Right kidney (tissue), 1 donor: ENCODE measurements at regions not wholly inside any gene's neighbourhood (a gene's known extent, or its start where the extent isn't known, plus 50 kb on each side); places are given as distances from the start of the nearest gene placed in this dataset.
"Not testable (repeated sequence)": the region's sequence is repeated elsewhere in the genome, so short reads cannot be mapped to it uniquely, and the experiment has no call there.

ENCODE experiments used
- DNase-seq: peaks from one replicate; pipeline ENCODE4 v3.0.0-alpha.2; 2016

DNA sequence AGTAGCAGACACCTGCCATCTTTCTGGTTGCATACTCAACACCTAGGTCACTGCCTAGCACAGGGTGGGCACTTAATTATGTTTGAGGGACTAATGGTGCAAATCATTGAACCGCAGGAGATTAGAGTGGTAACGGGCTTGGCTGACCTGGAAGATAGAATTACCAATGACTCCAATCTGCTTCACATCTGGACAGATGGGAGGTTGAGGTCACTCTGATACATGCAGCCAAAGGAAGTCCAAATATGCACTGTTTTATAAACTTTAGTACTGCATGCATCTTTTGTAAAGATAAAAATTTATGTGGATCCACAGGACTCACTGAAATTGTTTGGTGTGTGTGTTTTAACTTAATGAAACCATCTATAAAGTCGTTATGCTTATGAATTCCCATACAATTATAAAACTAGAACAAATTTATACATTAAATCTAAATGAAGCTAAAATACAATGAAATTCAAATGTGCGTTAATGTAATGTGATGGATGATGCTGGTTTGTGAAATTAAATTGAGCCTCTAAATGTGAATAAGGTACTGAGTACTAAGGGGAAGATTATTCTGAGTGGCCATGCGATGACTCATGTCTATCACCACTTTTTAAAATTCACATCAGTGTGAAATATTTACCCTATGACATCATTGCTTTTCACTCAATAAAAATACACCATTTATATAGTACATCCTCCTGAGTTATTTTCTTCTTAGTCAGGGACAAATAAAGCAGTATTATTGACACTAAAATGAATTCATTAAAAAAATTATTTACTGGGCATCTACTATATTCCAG is 224.7 kb upstream of the FAM78B start:
- no peak for DNase-seq

DNA sequence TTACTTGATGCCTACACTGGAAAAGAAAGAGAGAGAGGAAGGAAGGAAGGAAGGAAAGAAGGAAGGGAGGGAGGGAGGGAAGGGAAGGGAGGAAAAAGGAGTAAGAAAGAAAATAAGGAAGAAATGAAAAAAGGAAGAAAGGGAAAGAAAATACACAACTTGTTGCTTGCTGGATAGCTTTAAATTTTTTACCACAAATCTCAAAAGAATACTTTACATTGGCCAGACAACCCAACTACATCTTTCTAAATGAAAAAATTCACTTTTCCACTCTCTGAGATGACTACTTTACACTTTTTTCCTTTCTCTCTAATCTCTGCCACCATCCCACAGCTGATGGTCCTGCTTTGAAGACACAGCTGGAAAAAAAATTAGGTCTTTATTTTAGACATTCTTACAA is 228.9 kb upstream of the FAM78B start:
- DNase-seq: no peak

DNA sequence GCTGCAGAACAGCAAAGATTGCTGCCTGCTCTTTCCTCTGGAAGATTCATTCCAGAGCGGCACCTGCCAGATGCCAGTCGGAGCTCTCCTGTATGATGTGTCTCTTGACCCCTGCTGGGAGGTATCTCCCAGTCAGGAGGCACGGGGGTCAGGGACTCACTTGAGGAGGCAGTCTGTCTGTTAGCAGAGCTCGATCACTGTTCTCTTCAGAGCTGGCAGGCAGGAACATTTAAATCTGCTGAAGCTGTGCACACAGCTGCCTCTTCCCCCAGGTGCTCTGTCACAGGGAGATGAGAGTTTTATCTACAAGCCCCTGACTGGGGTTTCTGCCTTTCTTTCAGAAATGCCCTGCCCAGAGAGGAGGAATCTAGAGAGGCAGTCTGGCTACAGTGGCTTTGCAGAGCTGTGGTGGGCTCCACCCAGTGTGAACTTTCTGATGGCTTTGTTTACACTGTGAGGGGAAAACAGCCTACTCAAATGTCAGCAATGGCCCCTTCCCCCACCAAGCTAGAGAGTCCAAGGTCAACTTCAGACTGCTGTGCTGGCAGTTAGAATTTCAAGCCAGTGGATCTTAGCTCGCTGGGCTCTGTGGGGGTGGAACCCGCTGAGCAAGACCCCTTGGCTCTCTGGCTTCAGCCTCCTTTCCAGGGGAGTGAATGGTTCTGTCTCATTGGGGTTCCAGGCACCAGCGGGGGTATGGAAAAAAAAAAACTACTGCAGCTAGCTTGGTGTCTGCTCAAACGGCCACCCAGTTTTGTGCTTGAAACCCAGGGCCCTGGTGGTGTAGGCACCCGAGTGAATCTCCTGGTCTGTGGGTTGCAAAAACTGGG is 242.7 kb upstream of the FAM78B start:
- peak; percentile 4 for DNase-seq

DNA sequence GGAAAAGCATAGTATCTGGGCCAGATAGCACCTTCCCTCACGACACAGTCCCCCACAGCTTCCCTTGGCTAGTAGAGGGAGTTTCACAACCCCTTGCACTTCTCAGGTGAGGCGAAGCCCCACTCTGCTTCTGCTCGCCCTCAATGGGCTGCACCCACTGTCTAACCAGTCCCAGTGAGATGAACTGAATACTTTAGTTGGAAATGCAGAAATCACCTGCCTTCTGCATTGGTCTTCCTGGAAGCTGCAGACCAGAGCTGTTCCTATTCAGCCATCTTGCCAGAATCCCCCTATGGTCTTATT is 243.2 kb upstream of the FAM78B start:
- no peak for DNase-seq

DNA sequence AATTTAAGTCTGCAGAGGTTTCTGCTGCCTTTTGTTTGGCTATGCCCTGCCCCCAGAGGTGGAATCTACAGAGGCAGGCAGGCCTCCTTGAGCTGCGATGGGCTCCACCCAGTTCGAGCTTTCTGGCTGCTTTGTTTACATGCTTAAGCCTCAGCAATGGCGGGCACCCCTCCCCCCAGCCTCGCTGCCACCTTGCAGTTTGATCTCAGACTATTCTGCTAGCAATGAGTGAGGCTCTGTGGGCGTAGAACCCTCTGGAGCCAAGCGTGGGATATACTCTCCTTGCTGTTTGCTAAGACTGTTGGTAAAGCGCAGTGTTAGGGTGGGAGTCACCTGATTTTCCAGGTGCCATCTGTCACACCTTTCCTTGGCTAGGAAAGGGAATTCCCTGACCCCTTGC is 250.0 kb upstream of the FAM78B start:
- not testable (repeated sequence) for DNase-seq

DNA sequence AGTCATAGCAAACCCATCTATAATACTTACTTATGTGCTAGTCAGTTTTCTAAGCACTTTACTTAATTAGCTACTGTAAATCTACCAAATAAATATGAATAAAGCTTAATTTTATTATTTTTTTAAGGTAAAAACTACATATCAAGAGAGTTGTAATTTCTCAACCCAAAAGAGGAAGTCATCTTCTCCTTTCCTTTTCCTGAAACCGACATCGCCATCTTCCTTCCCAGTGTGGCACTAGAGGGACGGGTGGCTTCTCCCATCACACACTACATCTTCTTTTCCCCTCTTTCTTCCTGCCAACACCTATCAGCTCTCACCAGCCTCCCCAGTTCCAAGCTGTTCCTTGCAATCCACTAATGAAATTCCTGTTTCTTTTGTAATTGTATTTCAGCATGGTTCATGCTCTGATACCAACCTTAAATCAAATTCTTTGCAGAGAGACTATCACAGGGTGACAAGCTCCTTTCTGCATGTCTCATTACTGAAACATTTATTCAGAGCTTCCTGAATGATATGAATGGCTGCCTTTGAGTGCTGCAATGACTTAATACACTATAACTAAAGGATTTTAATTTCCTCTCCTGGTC is 251.6 kb upstream of the FAM78B start:
- no peak for DNase-seq

DNA sequence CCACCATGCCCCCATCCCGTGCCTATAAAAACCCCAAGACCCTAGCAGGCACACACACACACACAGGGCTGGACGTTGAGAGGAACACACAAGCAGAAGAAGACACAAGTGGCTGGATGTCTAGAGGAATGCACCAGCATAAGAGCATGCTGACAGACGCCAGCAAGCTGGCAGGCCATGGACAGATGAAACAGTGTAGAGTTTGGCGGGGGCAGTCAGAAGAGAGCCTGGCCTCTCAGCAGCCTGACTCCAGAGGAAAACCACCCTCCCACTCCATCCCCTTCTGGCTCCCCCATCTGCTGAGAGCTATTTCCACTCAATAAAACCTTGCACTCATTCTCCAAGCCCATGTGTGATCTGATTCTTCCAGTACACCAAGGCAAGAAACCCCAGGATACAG is 255.8 kb upstream of the FAM78B start:
- not testable (repeated sequence) for DNase-seq

DNA sequence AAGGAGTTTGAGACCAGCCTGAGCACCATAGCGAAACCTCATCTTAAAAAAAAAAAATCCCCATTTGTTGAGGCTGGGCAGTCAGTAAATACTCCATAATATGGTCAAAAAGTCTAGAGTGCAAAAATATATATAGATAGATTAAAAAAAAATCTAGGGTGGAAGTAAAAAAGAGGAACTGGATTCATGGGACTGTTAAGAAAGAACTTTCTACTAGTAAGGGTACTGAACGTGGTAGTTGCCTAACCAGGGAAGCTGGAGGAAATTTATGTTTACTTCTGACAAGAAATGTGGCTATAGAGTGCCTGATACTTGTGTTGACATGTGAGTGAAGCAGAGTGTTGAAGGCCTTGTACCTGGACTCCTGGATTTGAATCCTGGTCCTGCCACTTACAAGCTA is 265.9 kb upstream of the FAM78B start:
- no peak for DNase-seq

DNA sequence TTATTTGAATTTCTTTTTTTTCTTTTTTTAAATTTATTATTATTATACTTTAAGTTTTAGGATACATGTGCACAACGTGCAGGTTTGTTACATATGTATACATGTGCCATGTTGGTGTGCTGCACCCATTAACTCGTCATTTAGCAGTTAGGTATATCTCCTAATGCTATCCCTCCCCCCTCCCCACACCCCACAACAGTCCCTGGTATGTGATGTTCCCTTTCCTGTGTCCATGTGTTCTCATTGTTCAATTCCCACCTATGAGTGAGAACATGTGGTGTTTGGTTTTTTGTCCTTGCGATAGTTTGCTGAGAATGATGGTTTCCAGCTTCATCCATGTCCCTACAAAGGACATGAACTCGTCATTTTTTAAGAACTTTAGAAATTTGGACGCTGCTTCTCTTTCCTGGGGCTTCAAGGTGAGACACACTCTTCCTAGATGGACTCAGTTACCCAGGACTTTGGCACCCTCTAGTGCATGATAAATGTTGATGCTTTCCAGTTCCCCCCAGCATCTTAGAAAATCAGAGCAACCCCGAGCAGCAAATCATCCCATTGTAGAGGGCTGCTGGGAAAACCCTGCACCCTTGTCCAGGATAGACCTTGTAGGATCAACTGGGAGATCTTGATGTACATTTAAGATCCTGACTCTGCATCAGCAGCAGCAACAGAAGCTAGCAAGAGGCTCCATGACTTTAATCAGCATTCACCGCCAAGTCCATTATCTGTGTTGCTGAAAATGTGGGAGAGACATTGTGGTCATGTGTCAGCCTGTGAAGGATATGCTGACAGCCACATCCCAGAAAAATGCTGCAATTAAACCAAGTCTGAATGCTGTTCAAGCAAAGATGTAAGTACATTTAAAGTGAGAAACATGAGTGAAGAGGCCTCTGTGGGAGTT is 266.9 kb upstream of the FAM78B start:
- peak; percentile 5 for DNase-seq

DNA sequence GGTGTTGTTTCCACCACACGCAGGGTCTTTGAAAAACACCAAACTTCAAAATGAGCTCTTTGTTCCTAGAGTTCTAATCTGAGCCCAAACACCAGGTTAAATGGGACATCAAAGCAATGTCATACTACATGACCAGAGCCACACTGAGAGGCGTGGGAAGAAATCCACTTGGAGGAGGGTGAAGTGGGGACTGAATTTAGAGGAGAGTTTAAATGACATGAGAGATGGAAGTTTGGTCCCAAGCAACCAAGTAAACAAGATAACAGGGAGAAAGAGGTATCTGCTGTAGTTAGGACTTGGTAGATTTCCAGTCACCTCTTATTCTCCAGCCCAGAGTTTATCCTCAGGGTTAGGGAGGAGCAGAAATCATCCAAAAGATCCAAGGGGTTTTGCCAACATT is 290.9 kb upstream of the FAM78B start:
- DNase-seq: no peak

DNA sequence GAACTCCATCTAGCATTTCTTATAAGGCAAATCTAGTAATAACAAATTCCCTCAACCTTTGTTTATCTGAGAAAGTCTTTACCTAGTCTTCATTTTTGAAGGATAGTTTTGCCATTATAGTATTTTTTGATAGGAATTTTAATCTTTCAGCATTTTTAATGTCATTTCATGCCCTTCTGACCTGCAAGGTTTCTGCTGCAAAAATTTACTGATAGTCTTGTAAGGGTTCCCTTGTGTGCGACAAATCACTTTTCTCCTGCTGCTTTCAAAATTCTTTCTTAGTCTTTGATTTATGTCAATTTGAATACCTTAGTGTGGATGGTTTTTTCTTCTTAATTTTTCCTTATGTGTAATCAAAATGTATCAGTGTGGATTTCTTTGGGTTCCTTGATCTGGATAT is 297.5 kb upstream of the FAM78B start:
- DNase-seq: no peak

DNA sequence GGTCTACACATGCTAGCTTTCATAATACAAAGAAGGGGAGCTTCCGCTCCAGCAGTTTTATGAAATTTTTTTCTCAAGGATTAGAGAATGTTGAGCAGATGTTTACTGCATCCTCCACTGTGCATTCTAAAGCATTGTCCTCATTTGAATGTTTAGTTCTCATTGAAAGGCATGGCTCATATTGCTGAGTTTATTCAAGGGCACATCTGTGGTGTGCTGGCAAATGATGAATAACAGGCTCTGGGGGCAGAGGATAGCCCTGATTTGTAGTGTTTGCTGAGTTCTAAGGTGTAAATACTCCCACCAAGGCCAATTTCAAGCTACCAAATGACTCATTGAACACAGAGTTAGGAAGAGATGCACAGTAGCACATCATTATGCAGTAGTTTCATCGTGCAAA is 303.2 kb upstream of the FAM78B start:
- DNase-seq: no peak

DNA sequence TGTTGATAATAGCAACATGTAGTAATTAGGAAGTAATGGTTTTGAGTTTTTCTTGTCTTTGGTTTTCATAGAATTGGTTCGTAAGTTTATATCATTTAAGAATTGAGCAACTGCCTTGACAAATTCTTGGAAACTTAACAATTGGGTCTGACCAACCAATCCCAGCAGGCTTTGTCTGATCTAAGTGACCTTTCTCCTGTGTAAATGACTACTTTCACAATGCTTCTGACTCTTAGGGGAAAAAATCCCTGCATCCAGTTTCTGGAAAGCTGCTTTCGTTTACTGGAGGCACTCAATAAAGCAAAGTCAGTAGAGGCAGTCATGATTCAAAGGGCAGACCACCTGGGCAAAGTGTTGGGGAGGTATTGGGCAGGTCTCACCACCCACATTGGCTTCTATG is 303.6 kb upstream of the FAM78B start:
- no peak for DNase-seq

DNA sequence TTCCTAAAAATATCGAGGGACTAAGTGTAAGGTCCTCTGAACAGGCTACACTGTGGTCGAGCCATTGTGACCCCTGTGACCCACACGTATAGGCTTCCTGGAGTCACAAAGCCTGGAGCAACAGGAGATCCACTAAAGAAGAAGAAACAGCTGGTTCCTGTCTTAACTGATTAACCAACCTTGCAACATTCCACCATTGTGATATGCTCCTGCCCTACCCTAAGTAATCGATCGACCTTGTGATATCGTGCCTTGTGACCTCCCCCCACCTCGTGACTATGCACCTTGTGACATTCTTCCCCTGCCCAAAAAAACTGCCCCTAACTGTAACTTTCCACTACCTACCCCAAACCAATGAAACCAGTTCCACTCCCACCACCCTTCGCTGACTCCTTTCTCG is 304.6 kb upstream of the FAM78B start:
- DNase-seq: no peak

DNA sequence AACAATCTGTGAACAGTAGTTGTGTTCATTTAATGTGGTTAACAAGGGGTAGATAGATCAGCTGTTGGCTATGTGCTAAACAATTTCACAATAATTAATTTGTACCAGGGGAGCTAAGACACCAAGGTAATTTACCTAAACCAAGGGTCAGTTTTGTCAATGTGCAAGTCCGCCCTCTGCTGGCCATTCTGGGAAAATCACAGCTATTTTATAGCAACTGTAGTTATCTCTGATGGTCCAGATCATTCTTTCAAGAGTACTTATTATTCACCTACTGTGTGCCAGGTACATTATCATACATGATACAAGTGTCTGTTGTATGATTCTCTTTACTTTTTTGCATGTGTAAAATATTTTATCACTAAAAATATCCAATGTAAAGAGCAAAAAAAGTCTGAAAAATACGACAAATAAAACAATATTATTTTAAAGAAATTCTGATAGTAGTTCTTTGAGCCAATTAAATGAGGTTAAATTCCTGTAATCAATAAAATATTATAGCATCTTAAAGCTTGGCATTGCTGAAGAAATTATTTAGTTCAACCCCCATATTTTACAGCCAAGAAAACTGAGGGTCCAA is 312.3 kb upstream of the FAM78B start:
- no peak for DNase-seq

DNA sequence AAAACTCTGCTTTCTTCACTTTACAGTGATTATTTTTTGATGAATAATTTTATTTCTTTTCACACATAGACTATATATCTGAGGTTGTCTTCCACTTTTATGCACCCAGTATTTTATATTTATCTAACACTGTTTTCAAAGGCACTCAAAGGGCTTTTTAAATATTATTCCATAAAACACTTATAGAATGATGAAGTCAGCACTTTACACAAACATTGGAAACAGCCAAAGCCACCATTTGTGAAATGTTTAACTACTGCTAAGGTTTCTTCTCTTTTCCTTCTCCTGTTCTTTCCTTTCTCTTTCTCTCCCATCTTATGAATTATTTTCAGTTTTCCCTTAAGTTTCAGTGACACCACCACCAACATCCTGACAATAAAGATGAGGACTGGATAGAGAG is 317.7 kb upstream of the FAM78B start:
- no peak for DNase-seq

DNA sequence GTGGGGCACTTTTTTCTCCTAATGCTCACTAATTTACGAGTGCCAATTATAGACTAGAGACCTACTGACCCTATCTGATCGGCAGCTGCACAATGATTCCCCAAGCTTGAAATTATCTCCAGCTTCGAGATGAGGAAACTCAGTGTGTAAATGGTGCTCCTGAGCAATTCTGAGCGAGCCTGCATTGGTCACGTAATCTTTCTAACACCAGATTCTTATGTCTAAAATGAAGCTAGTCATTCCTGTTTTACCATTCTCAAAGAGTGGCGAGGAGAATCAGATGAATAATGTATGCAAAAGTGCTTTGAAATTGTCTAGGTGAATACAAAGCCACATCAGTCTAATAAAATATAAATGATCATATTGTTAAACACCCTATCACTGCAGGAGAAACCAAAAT is 318.1 kb upstream of the FAM78B start:
- DNase-seq: no peak

DNA sequence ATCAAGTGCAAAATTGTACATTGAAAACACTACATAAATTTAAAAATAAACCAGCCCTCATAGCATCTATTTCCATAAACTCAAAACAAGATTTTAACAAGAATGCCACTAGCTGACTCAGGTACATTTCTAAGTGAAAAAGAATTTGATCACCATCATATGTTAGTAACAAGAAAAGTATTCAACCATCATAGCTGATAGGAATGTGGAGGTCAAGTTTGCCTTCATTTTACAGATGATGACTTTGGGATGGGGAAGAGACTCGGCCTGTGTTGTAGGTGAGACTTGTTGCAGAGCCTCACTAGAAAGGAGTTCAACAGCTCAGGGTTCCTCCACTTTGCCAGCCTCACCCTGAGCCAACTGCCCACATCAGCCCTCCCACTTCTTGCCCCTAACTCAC is 318.8 kb upstream of the FAM78B start:
- DNase-seq: no peak

DNA sequence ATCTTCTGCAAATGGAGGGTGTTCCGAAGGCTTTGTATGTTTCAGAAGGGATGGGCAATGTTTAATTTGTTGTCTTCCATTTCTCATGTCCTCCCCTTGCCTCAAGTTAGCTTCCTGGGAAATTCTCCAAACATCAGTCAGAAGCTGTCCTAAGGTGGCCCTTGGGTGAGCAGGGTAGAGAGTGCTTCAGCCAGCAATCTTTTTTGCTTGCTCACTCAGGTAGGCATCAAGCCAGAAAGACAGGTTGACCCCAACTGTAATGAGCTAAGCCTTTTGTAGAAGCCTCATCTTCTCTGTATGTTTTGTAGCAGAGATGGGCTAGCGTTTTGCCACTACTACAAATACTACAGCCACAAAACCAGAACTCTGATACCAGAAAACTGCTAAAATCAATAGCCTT is 321.5 kb upstream of the FAM78B start:
- DNase-seq: no peak

DNA sequence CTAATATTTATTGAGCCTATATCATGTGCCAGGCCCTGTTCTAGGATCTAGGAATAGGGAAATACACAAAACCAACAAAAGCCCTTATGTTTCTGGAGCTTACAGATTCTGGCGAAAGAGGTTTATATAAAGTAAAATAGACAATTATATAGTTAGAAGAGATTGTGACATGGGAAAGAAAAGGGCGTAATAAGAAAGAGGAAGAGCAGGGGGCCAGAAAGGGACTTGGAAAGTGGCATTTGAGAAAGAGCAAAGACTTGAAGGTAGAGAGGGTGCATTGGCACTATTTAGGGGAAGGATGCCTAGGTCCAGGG is 322.5 kb upstream of the FAM78B start:
- DNase-seq: no peak

DNA sequence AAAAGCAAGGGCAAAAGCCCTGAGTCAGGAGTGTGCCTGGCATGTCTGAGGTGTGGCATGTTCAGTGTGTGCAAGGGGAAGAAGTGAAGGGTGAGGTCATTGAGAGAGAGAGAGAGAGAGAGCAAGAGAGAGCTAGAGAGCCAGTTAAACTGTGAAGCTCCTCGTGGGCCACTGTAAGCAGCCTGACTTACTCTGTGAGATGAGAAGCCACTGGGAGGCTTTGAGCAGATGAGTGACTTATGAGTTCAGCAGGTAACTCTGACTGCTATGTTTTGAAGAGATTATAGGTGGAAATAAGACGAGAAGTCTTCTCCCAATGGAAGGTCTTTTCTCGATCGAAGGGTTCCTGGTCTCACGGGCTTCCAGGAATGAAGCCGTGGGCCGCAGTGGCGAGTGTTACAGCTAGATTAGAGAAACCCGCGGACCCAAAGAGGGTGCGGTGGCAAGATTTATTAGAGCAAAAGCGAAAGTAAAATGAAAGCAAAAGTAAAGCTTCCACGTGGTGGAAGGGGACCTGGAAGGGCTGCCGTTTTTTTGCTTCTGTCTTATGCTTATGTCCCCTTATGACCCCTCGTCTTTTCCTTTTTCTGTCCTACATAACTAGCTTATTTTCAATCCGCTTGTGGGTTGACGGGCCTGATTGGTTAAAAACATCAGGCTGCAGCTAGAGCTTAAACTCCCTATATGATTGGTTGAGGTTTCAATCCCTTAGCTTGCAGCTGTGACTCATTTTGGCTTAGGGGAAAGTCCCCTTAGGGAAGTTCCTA is 323.1 kb upstream of the FAM78B start:
- DNase-seq: no peak
